IPS-15b (cell line): ENCODE measurements at regions not wholly inside any gene's neighbourhood (a gene's known extent, or its start where the extent isn't known, plus 50 kb on each side); places are given as distances from the start of the nearest gene placed in this dataset.
"Not testable (repeated sequence)": the region's sequence is repeated elsewhere in the genome, so short reads cannot be mapped to it uniquely, and the experiment has no call there.

ENCODE experiments used
- H3K27me3 ChIP-seq: one replicate; pipeline ENCODE4 v1.6.1; 2013; ENCODE audit warnings: low read length; ENCODE audit not compliant: control insufficient read depth, insufficient read depth
- H3K36me3 ChIP-seq: one replicate; pipeline ENCODE4 v1.6.1; 2013; ENCODE audit warnings: low read length; ENCODE audit not compliant: control insufficient read depth, insufficient read depth
- H3K4me1 ChIP-seq: one replicate; pipeline ENCODE4 v1.6.1; 2013; ENCODE audit warnings: mild to moderate bottlenecking, low read length; ENCODE audit not compliant: control insufficient read depth, insufficient read depth
- H3K4me3 ChIP-seq: one replicate; pipeline ENCODE4 v1.5.1; 2013; ENCODE audit warnings: low read depth, low read length
- H3K9ac ChIP-seq: one replicate; pipeline ENCODE4 v1.6.1; 2013; ENCODE audit warnings: low read depth, mild to moderate bottlenecking, low read length
- H3K9me3 ChIP-seq: one replicate; pipeline ENCODE4 v1.6.1; 2013; ENCODE audit warnings: mild to moderate bottlenecking, low read length; ENCODE audit not compliant: control insufficient read depth, insufficient read depth

GRCh38 chr5:102154791-102155605 lies 141.1 kb downstream of the SLCO4C1 start:
- not testable (repeated sequence) for H3K9me3 ChIP-seq, H3K9ac ChIP-seq, H3K27me3 ChIP-seq, H3K36me3 ChIP-seq, H3K4me1 ChIP-seq
- peak overlapping the region; percentile 32 for H3K4me3 ChIP-seq

DNA sequence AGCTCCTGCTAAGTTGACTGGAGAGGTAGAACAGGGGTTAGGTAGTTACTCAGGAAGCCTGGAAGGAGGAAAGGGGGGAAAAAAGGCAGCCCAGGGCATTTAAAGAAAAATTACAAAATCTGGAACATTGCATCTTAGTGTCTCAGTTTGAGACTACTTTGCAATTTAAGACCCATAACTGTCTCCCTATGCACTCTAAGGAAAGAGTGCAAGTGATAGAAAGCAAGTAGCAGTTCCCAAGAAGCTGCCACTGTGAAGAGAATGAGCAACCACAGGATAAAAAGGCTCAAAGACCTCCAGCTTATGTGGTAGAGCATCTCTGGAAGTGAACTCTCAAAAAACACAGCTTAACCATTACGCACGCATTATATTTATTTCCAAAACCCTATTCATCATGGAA lies 141.8 kb downstream of the SLCO4C1 start:
- Histone ChIP-seq H3K4me3 (no peak overlapping the region), H3K36me3 (no peaks in the 10 kb centered on the region), H3K9ac (no peak overlapping the region), H3K27me3 (no peaks in the 10 kb centered on the region), H3K4me1 (peaks cover 3% of the 10 kb centered on the region), H3K9me3 (no peaks in the 10 kb centered on the region)

GRCh38 chr5:102153003-102153759 lies 142.9 kb downstream of the SLCO4C1 start:
- peaks cover 3% of the 10 kb centered on the region for H3K4me1 ChIP-seq
- H3K9me3 ChIP-seq = no peaks in the 10 kb centered on the region
- H3K36me3 ChIP-seq = no peaks in the 10 kb centered on the region
- H3K27me3 ChIP-seq = no peaks in the 10 kb centered on the region
- H3K4me3 ChIP-seq = no peak overlapping the region
- no peak overlapping the region for H3K9ac ChIP-seq

GRCh38 chr5:102139029-102139428 lies 157.1 kb downstream of the SLCO4C1 start:
- H3K27me3 ChIP-seq = no peaks in the 10 kb centered on the region
- H3K4me1 ChIP-seq = no peaks in the 10 kb centered on the region
- H3K36me3 ChIP-seq = no peaks in the 10 kb centered on the region
- no peaks in the 10 kb centered on the region for H3K9me3 ChIP-seq
- no peak overlapping the region for H3K9ac ChIP-seq
- no peak overlapping the region for H3K4me3 ChIP-seq

- no peaks in the 10 kb centered on the region for H3K4me1 ChIP-seq
- no peaks in the 10 kb centered on the region for H3K27me3 ChIP-seq
- no peak overlapping the region for H3K4me3 ChIP-seq
- H3K9ac ChIP-seq = no peak overlapping the region
- no peaks in the 10 kb centered on the region for H3K9me3 ChIP-seq
- H3K36me3 ChIP-seq = no peaks in the 10 kb centered on the region
These were observed 157.8 kb downstream of the SLCO4C1 start for GRCh38 chr5:102138243-102138653.

DNA sequence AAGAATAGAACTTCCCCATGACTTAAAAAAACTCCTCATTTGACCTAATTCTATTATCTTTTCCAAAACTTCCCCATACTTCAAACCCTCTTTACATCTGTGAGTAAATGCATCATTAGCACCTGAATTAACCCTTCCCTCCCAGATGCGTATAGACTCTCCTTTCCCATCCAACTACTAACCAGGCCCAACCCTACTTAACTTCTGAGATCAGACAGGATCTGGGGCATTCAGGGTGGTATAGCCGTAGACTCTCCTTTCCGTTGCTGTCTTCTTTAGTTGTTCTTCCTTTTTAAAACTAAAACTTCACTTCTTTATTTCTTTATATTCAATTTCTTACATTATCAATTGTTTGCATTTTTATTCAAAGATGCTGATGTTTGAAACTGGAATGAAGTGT lies 165.2 kb downstream of the SLCO4C1 start:
- Histone ChIP-seq H3K4me3 (no peak overlapping the region), H3K9ac (no peak overlapping the region), H3K27me3 (no peaks in the 10 kb centered on the region), H3K36me3 (no peaks in the 10 kb centered on the region), H3K9me3 (no peaks in the 10 kb centered on the region), H3K4me1 (no peaks in the 10 kb centered on the region)

DNA sequence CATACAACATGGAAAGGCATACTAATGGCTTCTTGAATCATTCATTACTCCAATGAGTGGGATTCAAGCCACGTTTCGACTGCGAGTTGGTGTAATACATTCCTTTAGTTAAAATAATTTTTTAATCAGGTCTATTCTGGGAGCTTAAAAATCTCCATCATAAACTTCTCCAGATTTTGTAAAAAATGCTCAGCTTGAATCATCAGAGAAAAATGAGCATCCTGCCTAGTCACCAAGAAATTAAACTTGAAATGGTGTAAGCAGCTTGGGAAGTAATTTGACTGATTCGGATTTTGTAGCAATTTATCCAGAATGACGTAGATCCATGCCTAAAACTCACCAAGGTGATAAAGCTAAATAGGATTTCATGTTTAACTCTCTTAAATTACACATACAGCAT lies 165.7 kb downstream of the SLCO4C1 start:
- H3K4me3 ChIP-seq = no peak overlapping the region
- no peak overlapping the region for H3K9ac ChIP-seq
- no peaks in the 10 kb centered on the region for H3K4me1 ChIP-seq
- no peaks in the 10 kb centered on the region for H3K27me3 ChIP-seq
- H3K36me3 ChIP-seq = no peaks in the 10 kb centered on the region
- H3K9me3 ChIP-seq = no peaks in the 10 kb centered on the region

DNA sequence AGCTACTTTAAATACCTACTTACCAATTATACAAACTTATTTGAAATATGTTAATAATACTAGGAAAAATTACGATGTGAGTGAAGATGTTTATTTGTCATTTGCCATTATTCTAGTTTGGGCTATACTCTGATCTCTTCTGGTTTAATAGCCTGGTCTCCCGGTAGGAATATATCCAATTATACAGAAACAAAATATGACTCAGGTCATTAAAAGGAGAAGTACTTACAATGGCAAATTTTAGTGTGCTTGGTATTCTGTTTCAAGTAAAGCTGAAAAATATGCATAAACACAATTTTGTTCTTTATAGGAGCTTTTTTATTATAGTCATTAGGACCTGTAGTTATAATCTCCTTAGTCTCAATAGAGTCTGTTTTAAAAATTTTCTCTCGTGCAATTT lies 176.8 kb downstream of the SLCO4C1 start:
- Histone ChIP-seq H3K4me1 (peaks cover 6% of the 10 kb centered on the region), H3K36me3 (no peaks in the 10 kb centered on the region), H3K4me3 (no peak overlapping the region), H3K27me3 (no peaks in the 10 kb centered on the region), H3K9me3 (no peaks in the 10 kb centered on the region), H3K9ac (no peak overlapping the region)

DNA sequence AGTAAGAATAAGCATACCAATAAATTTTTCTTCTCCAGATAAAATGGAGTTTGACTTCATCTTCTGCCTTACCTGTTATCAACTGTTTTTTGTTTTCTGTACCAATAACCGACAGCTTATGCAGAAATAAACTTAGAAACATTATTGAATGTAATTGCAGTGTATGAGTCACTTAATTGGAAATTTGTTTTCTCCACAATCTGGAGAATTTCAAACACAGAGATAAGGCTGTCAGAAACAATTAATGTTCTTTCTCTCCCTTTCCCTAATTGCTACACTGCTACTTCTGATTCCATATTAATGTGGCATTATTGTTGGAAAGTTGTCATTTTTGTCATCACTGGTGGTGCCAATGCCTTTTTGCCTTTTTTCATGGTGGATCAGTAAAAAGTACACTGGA lies 180.3 kb downstream of the SLCO4C1 start:
- no peaks in the 10 kb centered on the region for H3K9me3 ChIP-seq
- no peaks in the 10 kb centered on the region for H3K36me3 ChIP-seq
- no peak overlapping the region for H3K4me3 ChIP-seq
- H3K9ac ChIP-seq = no peak overlapping the region
- peaks cover 6% of the 10 kb centered on the region for H3K4me1 ChIP-seq
- no peaks in the 10 kb centered on the region for H3K27me3 ChIP-seq

DNA sequence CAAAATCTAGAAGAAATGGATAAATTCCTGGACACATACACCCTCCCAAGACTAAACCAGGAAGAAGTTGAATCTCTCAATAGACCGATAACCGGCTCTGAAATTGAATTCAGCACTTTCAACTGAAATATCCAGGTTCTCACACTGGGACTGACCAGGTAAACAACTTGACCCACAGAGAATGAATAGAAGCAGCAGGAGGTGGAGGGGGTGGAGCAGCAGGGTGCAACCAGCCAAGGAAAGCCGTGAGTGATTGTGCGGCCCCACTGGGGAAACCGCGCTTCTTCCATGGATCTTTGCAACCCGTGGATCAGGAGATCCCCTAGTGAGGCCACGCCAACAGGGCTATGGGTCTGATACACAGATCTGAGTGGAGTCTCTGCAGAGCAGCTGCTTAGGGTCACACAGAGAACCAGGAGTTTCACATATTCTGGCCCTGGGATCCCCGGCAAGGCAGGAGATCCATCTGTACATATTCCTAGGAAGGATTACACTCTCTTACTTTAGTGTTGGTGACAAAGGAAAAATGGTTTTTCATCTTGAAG lies 181.5 kb downstream of the SLCO4C1 start:
- no peaks in the 10 kb centered on the region for H3K9me3 ChIP-seq
- H3K27me3 ChIP-seq = no peaks in the 10 kb centered on the region
- no peaks in the 10 kb centered on the region for H3K36me3 ChIP-seq
- no peak overlapping the region for H3K4me3 ChIP-seq
- H3K4me1 ChIP-seq = peaks cover 6% of the 10 kb centered on the region
- H3K9ac ChIP-seq = no peak overlapping the region

GRCh38 chr5:102107865-102108264 lies 188.2 kb downstream of the SLCO4C1 start:
- Histone ChIP-seq H3K4me3 (no peak overlapping the region), H3K27me3 (no peaks in the 10 kb centered on the region), H3K9ac (no peak overlapping the region), H3K36me3 (no peaks in the 10 kb centered on the region), H3K9me3 (no peaks in the 10 kb centered on the region), H3K4me1 (no peaks in the 10 kb centered on the region)

- no peak overlapping the region for H3K9ac ChIP-seq
- no peaks in the 10 kb centered on the region for H3K9me3 ChIP-seq
- H3K4me3 ChIP-seq = no peak overlapping the region
- H3K4me1 ChIP-seq = no peaks in the 10 kb centered on the region
- no peaks in the 10 kb centered on the region for H3K27me3 ChIP-seq
- H3K36me3 ChIP-seq = no peaks in the 10 kb centered on the region
These were observed 189.5 kb downstream of the SLCO4C1 start for GRCh38 chr5:102106599-102106998.
